ES-I3 (cell line): ENCODE measurements at regions not wholly inside any gene's neighbourhood (a gene's known extent, or its start where the extent isn't known, plus 50 kb on each side); places are given as distances from the start of the nearest gene placed in this dataset.

Experiments used
- H3K36me3 ChIP-seq: 2 replicates; pipeline ENCODE4 v1.6.1; 2013; ENCODE audit warnings: mild to moderate bottlenecking, low read length, control low read depth, moderate library complexity; ENCODE audit not compliant: insufficient read depth
- H3K4me1 ChIP-seq: 2 replicates; pipeline ENCODE4 v1.6.1; 2013; ENCODE audit warnings: mild to moderate bottlenecking, control low read depth, low read length; ENCODE audit not compliant: insufficient read depth
- H3K9ac ChIP-seq: 2 replicates; pipeline ENCODE4 v1.6.1; 2013; ENCODE audit warnings: low read depth, mild to moderate bottlenecking, low read length, moderate library complexity
- H3K9me3 ChIP-seq: 2 replicates; pipeline ENCODE4 v1.6.1; 2013; ENCODE audit warnings: mild to moderate bottlenecking, low read length, moderate library complexity; ENCODE audit not compliant: control insufficient read depth, insufficient read depth

DNA sequence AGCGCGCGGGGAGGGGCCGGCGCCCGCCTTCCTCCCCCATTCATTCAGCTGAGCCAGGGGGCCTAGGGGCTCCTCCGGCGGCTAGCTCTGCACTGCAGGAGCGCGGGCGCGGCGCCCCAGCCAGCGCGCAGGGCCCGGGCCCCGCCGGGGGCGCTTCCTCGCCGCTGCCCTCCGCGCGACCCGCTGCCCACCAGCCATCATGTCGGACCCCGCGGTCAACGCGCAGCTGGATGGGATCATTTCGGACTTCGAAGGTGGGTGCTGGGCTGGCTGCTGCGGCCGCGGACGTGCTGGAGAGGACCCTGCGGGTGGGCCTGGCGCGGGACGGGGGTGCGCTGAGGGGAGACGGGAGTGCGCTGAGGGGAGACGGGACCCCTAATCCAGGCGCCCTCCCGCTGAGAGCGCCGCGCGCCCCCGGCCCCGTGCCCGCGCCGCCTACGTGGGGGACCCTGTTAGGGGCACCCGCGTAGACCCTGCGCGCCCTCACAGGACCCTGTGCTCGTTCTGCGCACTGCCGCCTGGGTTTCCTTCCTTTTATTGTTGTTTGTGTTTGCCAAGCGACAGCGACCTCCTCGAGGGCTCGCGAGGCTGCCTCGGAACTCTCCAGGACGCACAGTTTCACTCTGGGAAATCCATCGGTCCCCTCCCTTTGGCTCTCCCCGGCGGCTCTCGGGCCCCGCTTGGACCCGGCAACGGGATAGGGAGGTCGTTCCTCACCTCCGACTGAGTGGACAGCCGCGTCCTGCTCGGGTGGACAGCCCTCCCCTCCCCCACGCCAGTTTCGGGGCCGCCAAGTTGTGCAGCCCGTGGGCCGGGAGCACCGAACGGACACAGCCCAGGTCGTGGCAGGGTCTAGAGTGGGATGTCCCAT, 232.8 kb downstream of the SEC14L1 start:
- H3K9me3 ChIP-seq = no peaks in the 10 kb centered on the region

DNA sequence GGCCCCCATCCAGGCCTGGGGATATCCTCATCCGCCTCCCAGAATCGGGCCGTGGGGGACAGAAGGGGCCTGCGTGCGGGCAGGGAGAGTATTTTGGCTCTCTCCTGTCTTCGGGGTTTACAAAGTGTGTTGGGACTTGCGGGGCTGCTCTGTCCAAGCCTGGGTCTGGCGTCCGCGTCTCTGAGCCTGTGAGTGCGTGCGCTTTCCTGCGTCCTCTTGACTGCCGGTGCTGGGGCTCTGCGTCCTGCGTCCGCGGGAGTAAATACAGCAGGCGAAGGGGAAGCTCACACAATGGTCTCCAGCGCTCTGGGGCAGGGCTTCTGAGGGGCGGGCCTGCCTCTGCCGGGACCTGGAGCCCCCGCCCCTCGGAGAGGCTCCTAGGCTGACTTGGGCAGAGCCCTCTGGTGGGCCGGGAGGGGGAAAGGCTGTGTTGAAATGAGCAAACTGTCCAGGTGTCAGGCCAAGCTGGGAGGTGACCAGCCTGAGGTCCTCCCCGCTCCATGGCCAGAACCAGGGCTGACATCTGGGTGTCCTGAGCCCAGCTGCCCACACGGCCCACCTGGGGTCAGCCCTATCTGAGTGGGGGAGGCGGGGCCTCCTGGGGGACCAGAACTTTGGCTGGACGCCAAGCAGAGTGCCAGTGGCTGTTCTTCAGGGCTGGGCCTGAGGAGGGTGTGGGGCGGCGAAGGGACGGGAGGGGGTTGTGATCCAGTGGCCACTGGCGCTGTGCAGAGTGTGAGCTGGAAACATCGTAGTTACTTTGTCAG, 233.6 kb downstream of the SEC14L1 start:
- Histone ChIP-seq H3K9ac (peak overlapping the region; percentile 85), H3K9me3 (no peaks in the 10 kb centered on the region), H3K36me3 (no peaks in the 10 kb centered on the region), H3K4me1 (peaks cover 36% of the 10 kb centered on the region)

More for the DNA sequence above, 232.8 kb downstream of the SEC14L1 start:
- peak overlapping the region; percentile 85 for H3K9ac ChIP-seq
- H3K36me3 ChIP-seq = no peaks in the 10 kb centered on the region
- peaks cover 36% of the 10 kb centered on the region for H3K4me1 ChIP-seq

DNA sequence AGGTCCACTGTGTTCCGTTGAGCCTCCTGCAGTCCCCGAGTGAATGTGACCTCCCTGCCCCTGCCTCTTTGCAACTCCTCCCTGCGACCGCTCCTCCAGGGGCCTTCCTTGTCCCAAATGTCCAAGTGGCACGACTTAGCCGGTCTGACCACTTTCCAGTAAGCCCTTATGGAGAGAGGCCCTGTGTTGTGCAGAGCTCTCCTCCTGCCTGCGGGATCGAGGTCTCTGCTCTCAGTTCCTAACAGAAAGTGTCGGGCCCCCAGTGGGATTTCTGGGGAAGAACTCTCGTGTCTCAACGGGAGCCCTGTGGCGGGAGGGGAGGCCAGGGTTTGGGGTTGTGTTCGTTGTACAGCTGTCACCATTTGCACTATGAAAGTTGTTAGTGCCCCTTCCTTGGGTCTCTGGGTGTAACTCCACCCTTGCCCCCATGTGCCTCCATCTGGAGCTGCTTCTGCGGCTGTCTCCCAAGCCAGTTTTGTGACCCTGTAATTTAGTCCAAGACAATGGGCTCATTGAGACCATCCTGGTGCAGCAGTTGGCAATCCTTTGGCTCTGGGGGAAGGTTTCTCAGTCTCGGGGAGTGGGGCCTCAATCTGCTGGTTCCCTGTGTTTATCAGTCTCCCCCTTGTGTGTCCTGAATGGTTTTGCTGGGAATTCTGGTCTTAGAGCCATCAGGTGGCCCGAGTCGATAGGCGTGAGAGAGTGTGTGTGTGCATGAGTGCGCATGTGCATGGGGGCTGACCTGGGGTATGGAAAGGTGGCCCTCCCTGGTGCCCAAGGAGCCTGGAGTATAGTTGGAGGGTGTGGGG, 234.5 kb downstream of the SEC14L1 start:
- H3K4me1 ChIP-seq = peaks cover 37% of the 10 kb centered on the region
- H3K9ac ChIP-seq = 0 out of 2 replicates have a peak overlapping the region, but pooled peaks have one; percentile 85
- no peaks in the 10 kb centered on the region for H3K36me3 ChIP-seq
- H3K9me3 ChIP-seq = no peaks in the 10 kb centered on the region

DNA sequence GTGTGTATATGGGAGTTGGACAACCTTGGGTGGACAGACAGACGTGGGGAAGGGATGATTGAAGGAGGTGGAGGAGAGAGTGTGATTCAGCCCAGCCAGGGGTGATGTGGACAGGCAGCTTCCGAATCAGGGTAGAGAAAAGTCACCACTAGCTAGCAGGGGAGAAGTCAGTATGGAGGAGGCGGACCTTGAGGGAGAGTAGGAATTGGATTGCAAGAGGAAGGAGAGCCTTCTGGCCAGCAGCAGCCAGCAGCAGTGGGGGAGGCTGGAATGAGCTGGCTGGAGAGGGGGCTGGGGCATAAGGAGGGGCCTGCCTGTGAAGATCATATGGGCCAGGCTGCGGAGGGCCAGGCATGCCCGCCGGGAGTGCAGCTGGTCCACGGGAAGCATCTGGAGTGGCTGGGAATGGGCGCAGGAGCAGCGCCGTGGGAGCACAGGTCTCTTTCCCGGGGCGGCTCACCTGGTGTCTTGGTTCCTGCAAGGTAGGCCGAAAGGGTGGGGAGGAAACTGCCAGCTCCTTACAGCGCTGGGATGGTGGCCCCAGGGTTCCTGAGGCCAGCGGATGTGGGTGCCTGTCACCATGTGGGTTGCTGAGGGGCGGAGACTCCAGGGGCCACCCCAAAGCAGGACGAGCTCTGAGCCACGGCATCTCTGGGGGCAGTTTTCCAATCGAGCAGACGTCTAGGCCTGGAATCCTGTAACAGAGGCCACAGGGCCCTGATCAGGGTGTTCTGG, 235.3 kb downstream of the SEC14L1 start:
- H3K36me3 ChIP-seq = no peaks in the 10 kb centered on the region
- H3K9me3 ChIP-seq = no peaks in the 10 kb centered on the region
- no peak overlapping the region for H3K9ac ChIP-seq
- H3K4me1 ChIP-seq = peaks cover 41% of the 10 kb centered on the region

DNA sequence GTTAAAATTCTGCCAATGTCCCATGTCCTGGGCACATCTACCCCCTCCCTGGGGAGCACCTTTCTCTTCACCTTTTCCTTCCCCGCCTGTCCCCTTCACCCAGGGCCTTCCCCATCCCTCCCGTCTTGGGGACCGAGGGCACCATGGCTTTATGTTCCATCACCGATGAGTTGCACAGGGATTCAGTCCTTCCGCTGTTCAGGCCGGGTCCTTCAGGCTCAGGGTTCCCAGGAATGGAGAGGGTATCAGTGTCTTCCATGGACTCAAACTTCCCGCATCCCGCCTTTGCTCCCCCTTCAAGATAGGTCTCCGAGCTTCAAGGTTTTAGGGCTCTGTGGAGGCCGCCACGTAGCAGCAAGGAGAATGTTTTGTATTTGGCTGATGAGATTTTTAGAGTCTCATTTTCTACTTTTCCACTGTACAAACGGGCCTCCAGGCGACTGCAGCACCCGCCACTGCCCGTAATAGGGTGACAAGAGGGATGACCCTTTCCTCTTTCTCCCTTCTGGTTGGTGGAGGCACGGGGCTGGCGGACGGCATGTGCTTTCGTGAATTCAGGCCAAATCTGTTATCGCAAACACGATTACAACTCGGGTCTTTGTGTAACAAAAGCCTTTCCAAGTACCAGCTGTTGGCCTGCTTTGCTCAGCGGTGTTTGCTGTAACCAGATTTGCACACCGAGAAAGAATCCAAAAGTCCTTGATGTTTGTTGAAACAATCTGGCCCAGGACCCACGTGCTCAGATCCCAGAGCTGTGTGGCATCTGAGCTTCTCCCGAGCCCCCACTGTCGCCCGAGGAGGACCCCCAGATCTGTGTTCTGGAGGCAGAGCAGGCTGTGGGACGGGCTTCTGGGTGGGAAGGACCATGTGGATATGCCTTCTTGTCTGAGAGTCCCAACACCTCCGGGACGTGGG, 236.3 kb downstream of the SEC14L1 start:
- peaks cover 39% of the 10 kb centered on the region for H3K4me1 ChIP-seq
- H3K36me3 ChIP-seq = no peaks in the 10 kb centered on the region
- H3K9ac ChIP-seq = no peak overlapping the region

DNA sequence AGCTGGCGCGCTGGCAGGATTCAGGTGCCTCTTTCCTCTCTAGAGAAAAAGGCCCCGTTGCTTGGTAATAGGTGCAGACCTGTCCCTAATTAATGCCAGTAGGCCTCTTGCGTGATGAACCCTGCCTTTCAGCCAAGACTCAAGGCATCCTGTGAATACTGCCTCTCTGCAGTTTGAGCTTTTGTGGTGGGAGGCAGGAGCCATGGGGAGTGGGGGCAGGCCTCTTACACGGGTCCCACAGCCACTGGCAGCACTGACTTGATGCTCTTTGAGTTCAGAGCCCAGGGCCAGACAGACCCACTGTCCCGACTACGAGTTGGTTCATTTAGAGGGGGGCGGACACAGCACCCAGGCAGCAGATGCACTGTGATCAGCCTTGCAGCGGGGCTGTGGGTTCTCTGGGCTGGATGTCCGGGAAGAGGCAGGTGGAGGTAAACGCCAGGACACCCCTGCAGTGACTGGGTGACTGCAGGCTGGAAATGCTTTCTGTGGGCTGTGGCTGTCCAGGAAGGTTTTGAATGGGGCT, 237.0 kb downstream of the SEC14L1 start:
- H3K4me1 ChIP-seq = peaks cover 44% of the 10 kb centered on the region
- no peaks in the 10 kb centered on the region for H3K36me3 ChIP-seq

More for the DNA sequence above, 236.3 kb downstream of the SEC14L1 start:
- H3K9me3 ChIP-seq = no peaks in the 10 kb centered on the region

DNA sequence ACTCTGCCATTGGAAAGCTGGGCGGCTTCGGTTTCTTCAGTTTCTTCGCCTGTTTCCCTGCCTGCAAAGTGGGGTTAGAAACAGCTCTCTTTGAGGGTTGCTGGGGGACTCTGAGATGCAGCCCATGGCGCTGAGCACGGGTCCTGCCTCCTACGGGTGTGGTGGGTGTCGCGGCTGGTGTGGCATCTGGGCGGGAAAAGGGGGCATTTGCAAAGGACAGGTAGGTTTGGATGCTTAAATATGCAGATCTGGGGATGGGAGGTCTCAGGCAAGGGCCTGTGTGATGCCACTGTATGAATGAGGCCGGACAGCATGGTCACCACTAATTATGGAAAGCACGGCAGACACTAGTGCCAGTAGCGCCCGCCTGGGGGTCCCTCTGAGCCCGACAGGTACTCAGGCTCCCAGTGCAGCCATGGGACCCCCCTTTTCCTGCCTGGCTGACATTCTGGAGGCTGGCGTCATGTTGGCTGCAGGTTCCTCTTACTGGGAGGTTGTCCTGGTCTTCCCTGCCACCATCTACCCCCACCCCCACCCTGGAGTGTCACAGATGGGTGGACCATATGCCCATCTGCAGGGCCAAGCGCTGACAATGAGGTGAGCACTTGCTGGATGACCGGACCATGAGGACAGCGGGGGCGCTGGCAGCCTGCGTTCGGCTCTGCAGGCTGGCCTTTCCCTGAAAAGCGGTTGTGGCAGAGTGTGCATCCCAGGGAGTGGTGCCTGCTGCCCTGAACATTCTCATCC, 237.7 kb downstream of the SEC14L1 start:
- Histone ChIP-seq H3K4me1 (peaks cover 52% of the 10 kb centered on the region), H3K9me3 (no peaks in the 10 kb centered on the region), H3K36me3 (no peaks in the 10 kb centered on the region), H3K9ac (no peak overlapping the region)

More for the DNA sequence above, 237.0 kb downstream of the SEC14L1 start:
- Histone ChIP-seq H3K9ac (no peak overlapping the region), H3K9me3 (no peaks in the 10 kb centered on the region)

DNA sequence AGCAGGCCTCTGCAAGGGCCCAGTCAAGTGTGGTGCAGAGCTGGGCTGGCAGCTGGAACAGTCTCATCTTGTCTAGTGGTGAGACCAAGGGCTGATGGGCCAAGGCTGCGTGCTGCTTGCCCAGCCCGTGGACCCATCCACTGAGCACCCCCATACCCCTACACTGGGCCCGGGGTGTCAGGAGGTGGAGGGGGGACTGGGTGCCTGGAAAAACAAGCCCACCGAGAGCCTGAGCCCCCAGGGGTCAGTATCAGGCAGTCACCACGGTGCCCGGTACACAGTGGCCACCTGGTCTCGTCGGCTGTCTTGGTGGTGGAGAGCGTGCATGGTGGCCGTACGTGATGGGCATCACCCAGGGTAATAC, 238.3 kb downstream of the SEC14L1 start:
- no peak overlapping the region for H3K9ac ChIP-seq
- H3K4me1 ChIP-seq = peaks cover 56% of the 10 kb centered on the region
- no peaks in the 10 kb centered on the region for H3K36me3 ChIP-seq
- no peaks in the 10 kb centered on the region for H3K9me3 ChIP-seq

DNA sequence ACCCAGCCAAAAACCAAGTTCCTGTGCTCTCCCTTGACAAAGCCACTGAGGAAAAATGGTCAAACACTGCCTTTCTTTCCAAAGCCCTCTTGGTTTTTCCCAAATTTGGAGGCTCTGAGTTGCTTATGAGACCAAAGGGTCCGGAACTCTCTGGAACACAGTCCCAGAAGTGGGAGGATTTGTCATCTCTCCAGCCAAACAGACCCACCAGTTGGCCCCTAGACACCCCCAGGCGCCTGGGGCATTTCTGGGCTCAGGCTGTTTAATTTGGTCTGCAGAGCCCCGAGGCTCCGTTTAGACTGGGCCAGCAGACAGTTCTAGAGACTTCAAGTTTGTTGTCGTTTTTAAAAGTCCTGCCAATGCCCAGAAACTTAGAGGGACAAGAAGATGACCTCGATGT, 239.1 kb downstream of the SEC14L1 start:
- H3K4me1 ChIP-seq = peaks cover 52% of the 10 kb centered on the region
- H3K9me3 ChIP-seq = no peaks in the 10 kb centered on the region
- H3K36me3 ChIP-seq = no peaks in the 10 kb centered on the region
- no peak overlapping the region for H3K9ac ChIP-seq

DNA sequence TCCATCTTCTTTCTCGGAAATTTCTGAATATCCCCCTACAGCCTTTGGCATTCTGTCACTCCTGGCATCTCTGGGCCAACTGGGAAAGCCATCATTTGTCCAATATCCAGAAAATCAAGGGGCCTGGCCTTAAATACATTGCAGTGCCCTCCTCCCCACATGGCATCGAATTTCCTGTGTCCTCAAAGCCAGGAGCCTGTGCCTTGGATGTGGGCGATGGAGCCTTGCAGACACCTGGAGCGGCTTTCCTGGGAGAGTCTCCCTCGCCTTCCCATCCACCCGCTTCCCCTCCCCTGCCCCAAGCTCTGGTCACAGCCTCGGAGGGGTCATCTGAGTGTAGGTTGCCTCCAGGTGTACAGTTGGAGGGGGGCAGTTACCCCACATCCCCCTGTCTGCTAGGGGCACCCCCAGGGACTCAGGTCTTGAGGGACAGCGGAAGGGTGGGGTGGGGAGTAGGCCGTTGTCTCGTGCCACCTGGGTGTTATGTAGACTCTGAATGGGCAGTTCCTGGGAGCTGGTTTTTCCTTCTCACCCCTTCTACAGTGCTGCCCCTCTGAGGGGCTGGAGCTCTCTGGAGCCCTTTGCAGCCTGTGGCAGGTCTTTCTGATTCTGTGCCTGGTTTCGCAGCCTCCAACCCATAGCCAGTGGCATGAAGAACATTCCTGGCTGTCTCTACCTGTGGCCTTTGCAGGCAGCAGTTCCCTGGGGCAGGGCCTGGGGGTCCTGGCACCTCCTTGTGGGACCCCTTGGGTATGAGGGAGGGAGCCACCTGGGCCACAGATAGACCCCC, 239.8 kb downstream of the SEC14L1 start:
- Histone ChIP-seq H3K4me1 (peaks cover 45% of the 10 kb centered on the region), H3K36me3 (no peaks in the 10 kb centered on the region), H3K9ac (no peak overlapping the region), H3K9me3 (no peaks in the 10 kb centered on the region)

DNA sequence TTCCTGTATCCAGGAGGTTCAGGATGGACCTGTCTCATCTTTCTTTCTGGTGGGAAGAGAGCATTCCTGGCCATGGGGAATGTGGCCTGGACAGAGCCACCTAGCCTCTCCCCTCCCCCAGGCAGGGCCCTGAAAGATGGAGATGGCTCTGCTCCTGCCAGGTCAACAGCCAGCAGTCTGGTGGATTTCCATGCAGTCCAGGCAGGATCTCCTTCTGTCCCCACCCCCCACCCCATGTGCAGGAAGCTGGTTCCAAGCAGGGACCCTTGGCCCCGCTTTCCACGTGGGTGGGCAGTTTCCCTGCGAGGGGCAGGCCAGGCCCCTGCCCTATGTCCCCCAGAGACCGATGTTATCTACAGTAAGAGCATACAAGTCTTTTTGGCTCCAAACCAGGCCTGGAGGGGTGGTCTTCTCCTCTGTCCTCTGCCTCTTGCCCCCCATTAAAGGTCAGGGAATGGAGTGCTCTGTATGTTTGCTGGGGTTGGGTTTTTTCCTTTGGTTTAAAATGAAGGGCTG, 240.5 kb downstream of the SEC14L1 start:
- Histone ChIP-seq H3K36me3 (no peaks in the 10 kb centered on the region), H3K4me1 (peaks cover 45% of the 10 kb centered on the region), H3K9ac (no peak overlapping the region), H3K9me3 (no peaks in the 10 kb centered on the region)
